ENCODE measurements at regions not wholly inside any gene's neighbourhood (a gene's known extent, or its start where the extent isn't known, plus 50 kb on each side); places are given as distances from the start of the nearest gene placed in this dataset.
"Not testable (repeated sequence)": the region's sequence is repeated elsewhere in the genome, so short reads cannot be mapped to it uniquely, and the experiment has no call there.

DNA sequence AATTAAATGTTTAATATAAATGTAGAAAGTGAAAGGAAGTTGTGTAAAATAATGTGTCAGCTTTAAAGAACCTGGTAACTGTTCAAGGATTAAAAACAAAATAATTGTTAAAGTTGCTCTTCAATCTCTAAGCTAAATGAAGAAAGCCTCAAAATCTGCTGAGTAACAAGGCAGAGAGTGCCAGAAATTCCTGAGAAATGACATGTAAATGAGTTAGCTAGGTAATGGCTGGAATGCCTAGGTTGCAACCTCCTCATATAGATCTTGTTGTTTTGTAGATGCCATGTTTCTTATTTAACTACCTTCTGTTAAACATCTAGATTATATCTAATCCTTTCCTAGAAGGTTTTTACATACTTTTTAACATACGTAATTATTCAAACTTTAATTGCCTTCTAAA is 763.6 kb upstream of the AGA start:
- Histone ChIP-seq H2AFZ (ENCODE audit: low read depth, low read length) (no peak overlapping the region), H3K4me1 (ENCODE audit: insufficient read depth, low read length) (no peaks in the 10 kb centered on the region), H4K20me1 (ENCODE audit: insufficient read depth, low read length) (no peaks in the 10 kb centered on the region), H3K27me3 (ENCODE audit: insufficient read depth, low read length, poor library complexity) (no peaks in the 10 kb centered on the region), H3K79me2 (ENCODE audit: insufficient read depth, low read length) (no peaks in the 10 kb centered on the region), H3K36me3 (ENCODE audit: insufficient read depth, low read length) (no peaks in the 10 kb centered on the region), H3K27ac (ENCODE audit: low read length) (no peak overlapping the region), H3K4me3 (ENCODE audit: low read depth in 1 of 2, low read length in 2 of 2) (no peak overlapping the region), H3K9me3 (ENCODE audit: insufficient read depth, low read length, severe bottlenecking) (no peaks in the 10 kb centered on the region), H3K9ac (ENCODE audit: low read depth, low read length) (no peak overlapping the region), H3K4me2 (ENCODE audit: insufficient read depth, low read length) (no peak overlapping the region)
- TF ChIP-seq EZH2 (IDR thresholded peaks at IDR 0.05; ENCODE audit: borderline replicate concordance, low read depth, low read length, severe bottlenecking), result no peak
- TF ChIP-seq, protein P1, sequence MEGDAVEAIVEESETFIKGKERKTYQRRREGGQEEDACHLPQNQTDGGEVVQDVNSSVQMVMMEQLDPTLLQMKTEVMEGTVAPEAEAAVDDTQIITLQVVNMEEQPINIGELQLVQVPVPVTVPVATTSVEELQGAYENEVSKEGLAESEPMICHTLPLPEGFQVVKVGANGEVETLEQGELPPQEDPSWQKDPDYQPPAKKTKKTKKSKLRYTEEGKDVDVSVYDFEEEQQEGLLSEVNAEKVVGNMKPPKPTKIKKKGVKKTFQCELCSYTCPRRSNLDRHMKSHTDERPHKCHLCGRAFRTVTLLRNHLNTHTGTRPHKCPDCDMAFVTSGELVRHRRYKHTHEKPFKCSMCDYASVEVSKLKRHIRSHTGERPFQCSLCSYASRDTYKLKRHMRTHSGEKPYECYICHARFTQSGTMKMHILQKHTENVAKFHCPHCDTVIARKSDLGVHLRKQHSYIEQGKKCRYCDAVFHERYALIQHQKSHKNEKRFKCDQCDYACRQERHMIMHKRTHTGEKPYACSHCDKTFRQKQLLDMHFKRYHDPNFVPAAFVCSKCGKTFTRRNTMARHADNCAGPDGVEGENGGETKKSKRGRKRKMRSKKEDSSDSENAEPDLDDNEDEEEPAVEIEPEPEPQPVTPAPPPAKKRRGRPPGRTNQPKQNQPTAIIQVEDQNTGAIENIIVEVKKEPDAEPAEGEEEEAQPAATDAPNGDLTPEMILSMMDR (IDR thresholded peaks at IDR 0.05; ENCODE audit: borderline replicate concordance, extremely low read depth, low read length, poor library complexity, severe bottlenecking), result no peak
- no peak for ATAC-seq (ENCODE audit: insufficient read depth, low read depth)
- DNase-seq, result no peak

- no peak overlapping the region for H3K4me3 ChIP-seq (ENCODE audit: low read depth in 1 of 2, low read length in 2 of 2)
- H3K4me1 ChIP-seq (ENCODE audit: insufficient read depth, low read length), result no peaks in the 10 kb centered on the region
- no peaks in the 10 kb centered on the region for H3K27me3 ChIP-seq (ENCODE audit: insufficient read depth, low read length, poor library complexity)
- H3K4me2 ChIP-seq (ENCODE audit: insufficient read depth, low read length), result no peak overlapping the region
- no peaks in the 10 kb centered on the region for H3K79me2 ChIP-seq (ENCODE audit: insufficient read depth, low read length)
- no peak overlapping the region for H3K27ac ChIP-seq (ENCODE audit: low read length)
- H2AFZ ChIP-seq (ENCODE audit: low read depth, low read length), result no peak overlapping the region
- TF ChIP-seq, protein P1 (IDR thresholded peaks at IDR 0.05; ENCODE audit: borderline replicate concordance, extremely low read depth, low read length, poor library complexity, severe bottlenecking), result no peak
- no peak for TF ChIP-seq EZH2 (IDR thresholded peaks at IDR 0.05; ENCODE audit: borderline replicate concordance, low read depth, low read length, severe bottlenecking)
- DNase-seq (no peak), ATAC-seq (ENCODE audit: insufficient read depth, low read depth) (no peak)
- H3K9me3 ChIP-seq (ENCODE audit: insufficient read depth, low read length, severe bottlenecking), result no peaks in the 10 kb centered on the region
- H3K36me3 ChIP-seq (ENCODE audit: insufficient read depth, low read length), result no peaks in the 10 kb centered on the region
- no peaks in the 10 kb centered on the region for H4K20me1 ChIP-seq (ENCODE audit: insufficient read depth, low read length)
- no peak overlapping the region for H3K9ac ChIP-seq (ENCODE audit: low read depth, low read length)
These were observed 773.1 kb upstream of the AGA start for GRCh38 chr4:178215309-178215708.

- Histone ChIP-seq H3K27me3 (ENCODE audit: insufficient read depth, low read length, poor library complexity) (no peaks in the 10 kb centered on the region), H3K27ac (ENCODE audit: low read length) (no peak overlapping the region), H3K79me2 (ENCODE audit: insufficient read depth, low read length) (no peaks in the 10 kb centered on the region), H3K4me3 (ENCODE audit: low read depth in 1 of 2, low read length in 2 of 2) (no peak overlapping the region), H3K36me3 (ENCODE audit: insufficient read depth, low read length) (no peaks in the 10 kb centered on the region), H3K4me1 (ENCODE audit: insufficient read depth, low read length) (no peaks in the 10 kb centered on the region), H4K20me1 (ENCODE audit: insufficient read depth, low read length) (no peaks in the 10 kb centered on the region), H3K9me3 (ENCODE audit: insufficient read depth, low read length, severe bottlenecking) (no peaks in the 10 kb centered on the region), H2AFZ (ENCODE audit: low read depth, low read length) (no peak overlapping the region), H3K9ac (ENCODE audit: low read depth, low read length) (no peak overlapping the region), H3K4me2 (ENCODE audit: insufficient read depth, low read length) (no peak overlapping the region)
- TF ChIP-seq, protein P1 (IDR thresholded peaks at IDR 0.05; ENCODE audit: borderline replicate concordance, extremely low read depth, low read length, poor library complexity, severe bottlenecking), result no peak
- TF ChIP-seq EZH2 (IDR thresholded peaks at IDR 0.05; ENCODE audit: borderline replicate concordance, low read depth, low read length, severe bottlenecking), result no peak
- ATAC-seq (ENCODE audit: insufficient read depth, low read depth) (no peak), DNase-seq (no peak)
These were observed 773.5 kb upstream of the AGA start for GRCh38 chr4:178215763-178216162.

DNA sequence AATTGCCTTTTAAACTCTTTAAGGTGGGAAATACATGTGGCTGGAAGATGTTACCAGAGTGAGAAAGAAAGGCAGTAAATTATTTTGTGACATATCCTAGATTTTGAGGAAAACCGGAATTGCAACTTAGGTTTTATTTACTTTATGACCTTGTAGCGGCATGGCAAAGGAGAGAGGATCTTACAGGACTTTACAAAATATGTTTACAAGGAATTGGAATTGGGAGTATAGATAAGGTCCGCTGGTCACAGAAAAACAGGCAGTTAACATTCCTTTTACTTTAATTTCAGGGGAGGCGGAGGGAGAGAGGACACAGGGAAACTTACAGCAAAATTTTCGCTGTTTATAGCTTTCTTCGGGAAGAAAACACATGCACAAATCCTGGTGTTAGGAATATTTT is 784.2 kb upstream of the AGA start:
- DNase-seq; H3K27ac ChIP-seq (ENCODE audit: low read length); H3K9me3 ChIP-seq (ENCODE audit: insufficient read depth, low read length, severe bottlenecking); H4K20me1 ChIP-seq (ENCODE audit: insufficient read depth, low read length); H3K4me1 ChIP-seq (ENCODE audit: insufficient read depth, low read length); H3K4me3 ChIP-seq (ENCODE audit: low read depth in 1 of 2, low read length in 2 of 2); H2AFZ ChIP-seq (ENCODE audit: low read depth, low read length); H3K79me2 ChIP-seq (ENCODE audit: insufficient read depth, low read length); ATAC-seq (ENCODE audit: insufficient read depth, low read depth); H3K9ac ChIP-seq (ENCODE audit: low read depth, low read length); H3K36me3 ChIP-seq (ENCODE audit: insufficient read depth, low read length); H3K4me2 ChIP-seq (ENCODE audit: insufficient read depth, low read length); H3K27me3 ChIP-seq (ENCODE audit: insufficient read depth, low read length, poor library complexity): not testable (repeated sequence)
